SK-N-SH (cell line): ENCODE measurements at regions not wholly inside any gene's neighbourhood (a gene's known extent, or its start where the extent isn't known, plus 50 kb on each side); places are given as distances from the start of the nearest gene placed in this dataset.

ENCODE experiments used
- GABPA ChIP-seq: IDR thresholded peaks from 2 replicates; pipeline ENCODE4 v1.4.0; 2012; ENCODE audit warnings: low read depth, mild to moderate bottlenecking
- JUND ChIP-seq: IDR thresholded peaks from 2 replicates; pipeline ENCODE4 v1.4.0; 2012
- MEF2A ChIP-seq: IDR thresholded peaks from 2 replicates; pipeline ENCODE4 v1.4.0; 2012; ENCODE audit warnings: low read depth, borderline replicate concordance
- USF2 ChIP-seq: fragments of 150-350 bp; IDR thresholded peaks from 2 replicates; pipeline ENCODE4 v1.6.1; 2017; ENCODE audit warnings: antibody characterized with exemption, low read length, low read depth, borderline replicate concordance

- TF ChIP-seq MEF2A (no peak), GABPA (no peak), JUND (no peak), USF2 (no peak)
Observed at GRCh38 chr2:144925886-144926285, 406.0 kb upstream of the ZEB2 start.
